ENCODE measurements at regions not wholly inside any gene's neighbourhood (a gene's known extent, or its start where the extent isn't known, plus 50 kb on each side); places are given as distances from the start of the nearest gene placed in this dataset.

- in situ Hi-C loops (cut with HindIII; ENCODE audit: low sequenced_read_pairs): no loop called here
These were observed 84.0 kb upstream of the RFX8 start for GRCh38 chr2:101558740-101559525.

- in situ Hi-C loops (cut with HindIII; ENCODE audit: low sequenced_read_pairs): no loop called here
These were observed 81.1 kb upstream of the RFX8 start for GRCh38 chr2:101556033-101556459.

- in situ Hi-C loops (cut with HindIII; ENCODE audit: low sequenced_read_pairs): no loop called here
These were observed 76.5 kb upstream of the RFX8 start for GRCh38 chr2:101551336-101551888.

- in situ Hi-C loops (cut with HindIII; ENCODE audit: low sequenced_read_pairs): no loop called here
These were observed 75.6 kb upstream of the RFX8 start for GRCh38 chr2:101550555-101550954.

GRCh38 chr2:101549371-101549770 is 74.5 kb upstream of the RFX8 start:
- in situ Hi-C loops (cut with HindIII; ENCODE audit: low sequenced_read_pairs): no loop called here

GRCh38 chr2:101546376-101547058 is 71.6 kb upstream of the RFX8 start:
- in situ Hi-C loops (cut with HindIII; ENCODE audit: low sequenced_read_pairs): no loop called here

- in situ Hi-C loops (cut with HindIII; ENCODE audit: low sequenced_read_pairs): no loop called here
These were observed 71.0 kb upstream of the RFX8 start for GRCh38 chr2:101545950-101546349.

GRCh38 chr2:101540518-101540917 is 65.6 kb upstream of the RFX8 start:
- in situ Hi-C loops (cut with HindIII; ENCODE audit: low sequenced_read_pairs): no loop called here

GRCh38 chr2:101538076-101538475 is 63.2 kb upstream of the RFX8 start:
- in situ Hi-C loops (cut with HindIII; ENCODE audit: low sequenced_read_pairs): no loop called here

- in situ Hi-C loops (cut with HindIII; ENCODE audit: low sequenced_read_pairs): no loop called here
These were observed 59.3 kb upstream of the RFX8 start for GRCh38 chr2:101534149-101534611.

GRCh38 chr2:101533561-101534148 is 58.7 kb upstream of the RFX8 start:
- in situ Hi-C loops (cut with HindIII; ENCODE audit: low sequenced_read_pairs): no loop called here

GRCh38 chr2:101528501-101528900 is 53.6 kb upstream of the RFX8 start:
- in situ Hi-C loops (cut with HindIII; ENCODE audit: low sequenced_read_pairs): no loop called here

- in situ Hi-C loops (cut with HindIII; ENCODE audit: low sequenced_read_pairs): no loop called here
These were observed 50.0 kb upstream of the RFX8 start for GRCh38 chr2:101524806-101525430.
